HG03520 (cell line): ENCODE measurements at regions not wholly inside any gene's neighbourhood (a gene's known extent, or its start where the extent isn't known, plus 50 kb on each side); places are given as distances from the start of the nearest gene placed in this dataset.

Source experiments
- ATAC-seq: cut with Tn5 transposase; IDR thresholded peaks from one replicate; pipeline ENCODE4 v1.9.1; 2021; ENCODE audit warnings: mild to moderate bottlenecking, moderate library complexity; ENCODE audit not compliant: unreplicated experiment

DNA sequence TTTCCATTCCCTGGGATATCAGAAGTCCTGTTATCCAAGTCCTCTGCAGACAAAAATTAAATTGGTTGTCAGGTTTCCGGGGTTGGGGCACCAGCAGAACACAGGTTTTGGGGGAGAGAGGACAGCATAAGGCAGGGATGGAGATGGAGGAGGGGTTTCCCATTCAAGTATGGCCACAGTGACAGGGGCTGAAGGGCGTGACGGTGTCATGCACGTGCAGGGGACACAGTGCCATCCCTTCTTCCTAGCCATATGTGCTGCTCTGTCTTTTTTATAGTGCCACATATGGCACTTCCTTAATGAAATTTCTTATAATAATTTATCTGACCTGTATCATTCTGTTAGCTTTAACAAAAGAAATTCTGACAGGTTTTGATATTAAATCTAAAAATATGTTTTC lies 259.2 kb downstream of the PTEN start:
- ATAC-seq: no peak

GRCh38 chr10:88125766-88126165 lies 262.3 kb downstream of the PTEN start:
- ATAC-seq: no peak

DNA sequence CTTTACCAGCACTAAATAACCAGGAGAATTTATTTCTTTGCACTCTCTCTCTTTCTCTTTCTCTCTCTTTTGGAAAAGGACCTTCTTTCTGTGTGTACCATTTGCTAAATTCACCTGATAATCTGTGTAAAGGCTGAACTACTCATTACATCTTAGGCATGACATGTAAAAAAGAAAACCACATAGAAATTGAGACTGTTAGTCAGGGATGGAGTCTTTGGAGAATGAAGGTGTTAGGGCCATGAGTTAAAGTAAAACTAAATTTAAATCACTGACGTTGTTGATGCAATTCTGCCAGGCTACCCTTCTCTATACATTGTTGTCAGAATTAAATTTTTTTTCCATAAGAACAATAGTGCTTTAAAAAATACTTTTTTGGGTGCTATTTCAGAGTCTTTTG lies 263.3 kb downstream of the PTEN start:
- ATAC-seq: no peak

DNA sequence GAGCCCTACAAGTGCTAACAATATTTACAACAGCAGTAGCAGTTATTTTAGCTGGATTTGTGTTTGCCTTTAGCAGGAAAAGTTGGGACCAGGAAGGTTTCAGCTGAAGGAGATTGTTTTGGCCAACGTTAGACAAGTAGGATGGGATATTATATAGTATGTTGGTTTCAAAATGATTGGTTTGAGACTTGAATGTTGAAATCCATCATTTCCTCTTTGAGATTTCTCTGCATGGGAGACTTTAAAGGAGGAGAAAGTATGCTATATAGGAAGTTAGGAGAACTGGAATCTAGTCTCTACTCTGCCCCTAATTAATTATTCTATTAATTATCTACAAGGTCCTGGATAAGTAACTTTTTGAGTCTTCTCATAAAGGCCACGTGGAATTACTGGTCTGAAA lies 263.8 kb downstream of the PTEN start:
- no peak for ATAC-seq

GRCh38 chr10:88127766-88128165 lies 264.3 kb downstream of the PTEN start:
- ATAC-seq: no peak

DNA sequence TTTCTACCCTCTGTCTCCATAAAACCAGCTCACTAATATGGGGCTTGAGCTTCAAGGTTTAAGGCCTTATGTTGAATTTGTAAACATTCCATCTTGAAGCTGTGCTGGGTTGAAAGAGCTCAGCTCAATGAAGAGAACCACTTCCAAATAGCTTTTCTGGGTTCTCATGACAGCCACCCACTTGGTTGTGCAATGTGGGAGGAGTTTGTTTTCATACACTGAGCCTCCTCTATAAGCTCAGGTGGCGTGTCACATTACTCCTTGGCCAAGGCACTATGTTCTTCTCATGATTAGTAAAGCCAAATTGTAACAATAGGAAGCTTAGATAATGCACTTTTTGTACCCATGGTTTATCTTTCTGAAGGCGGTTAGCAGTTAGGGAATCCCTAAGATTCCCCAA lies 265.6 kb downstream of the PTEN start:
- ATAC-seq: no peak

GRCh38 chr10:88130912-88131311 lies 267.5 kb downstream of the PTEN start:
- no peak for ATAC-seq

- ATAC-seq: no peak
These were observed 268.2 kb downstream of the PTEN start for GRCh38 chr10:88131511-88132139.

- ATAC-seq: no peak
These were observed 273.3 kb downstream of the PTEN start for GRCh38 chr10:88136712-88137111.

DNA sequence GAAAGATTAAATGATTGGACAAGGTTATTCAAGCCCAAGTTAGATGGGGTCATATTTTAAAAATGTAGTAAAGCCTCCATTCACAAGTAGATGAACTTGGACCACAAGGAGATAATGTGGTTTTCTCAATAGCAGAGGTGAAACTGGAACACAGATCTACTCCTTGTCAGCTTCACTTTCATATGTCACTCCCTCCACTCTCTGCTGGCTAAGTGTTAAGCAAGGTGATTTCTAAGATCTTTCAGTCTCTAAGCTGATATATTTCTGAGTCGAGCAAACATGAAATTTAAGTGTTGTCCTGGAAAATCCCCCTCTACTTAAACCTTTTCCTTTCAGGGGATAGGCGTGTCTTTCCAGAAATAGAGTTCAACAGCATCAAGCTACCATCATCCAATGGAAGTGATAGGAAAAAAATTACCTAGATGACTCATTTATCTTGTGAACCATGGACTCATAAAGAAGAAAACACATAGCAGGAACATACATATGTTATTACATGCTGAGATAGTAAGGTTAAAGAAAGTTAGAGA lies 275.0 kb downstream of the PTEN start:
- ATAC-seq: peak; percentile 93

DNA sequence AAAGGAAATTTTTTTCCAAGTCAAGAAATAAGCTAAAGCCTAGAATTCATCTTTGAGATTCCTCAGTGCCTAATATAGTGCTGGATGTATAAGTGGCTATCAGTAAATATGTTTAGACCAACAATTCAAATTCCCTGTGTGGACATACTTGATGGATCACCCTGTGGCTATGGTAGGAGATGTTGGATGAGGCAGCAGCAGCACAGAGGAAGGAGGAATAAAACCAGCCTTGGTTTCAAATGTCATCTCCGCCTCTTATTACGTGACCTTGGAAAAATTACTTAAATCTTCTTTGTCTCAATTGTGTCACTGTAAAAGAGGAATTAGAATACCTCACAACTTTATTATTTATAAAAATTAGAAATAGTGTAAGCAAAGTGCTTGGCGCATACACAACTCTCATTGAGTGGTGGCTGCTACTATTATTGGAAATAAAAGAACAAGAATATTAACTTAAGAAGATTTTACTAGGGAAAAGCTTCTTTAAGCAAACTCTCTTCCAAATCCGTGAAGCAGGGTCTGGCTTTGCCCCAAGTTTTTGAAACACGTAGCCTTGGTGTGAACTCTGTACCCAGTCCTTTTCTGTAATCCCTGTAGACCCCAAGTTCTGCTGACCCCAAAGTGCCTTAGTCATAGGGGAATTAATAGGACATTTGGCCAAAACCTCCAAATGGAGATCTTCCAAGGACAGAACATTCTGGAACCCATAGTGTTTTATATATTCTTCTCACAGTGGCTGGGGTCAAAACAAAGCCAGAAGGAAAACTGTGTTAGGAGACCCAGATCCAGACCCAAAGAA lies 283.8 kb downstream of the PTEN start:
- ATAC-seq: no peak

DNA sequence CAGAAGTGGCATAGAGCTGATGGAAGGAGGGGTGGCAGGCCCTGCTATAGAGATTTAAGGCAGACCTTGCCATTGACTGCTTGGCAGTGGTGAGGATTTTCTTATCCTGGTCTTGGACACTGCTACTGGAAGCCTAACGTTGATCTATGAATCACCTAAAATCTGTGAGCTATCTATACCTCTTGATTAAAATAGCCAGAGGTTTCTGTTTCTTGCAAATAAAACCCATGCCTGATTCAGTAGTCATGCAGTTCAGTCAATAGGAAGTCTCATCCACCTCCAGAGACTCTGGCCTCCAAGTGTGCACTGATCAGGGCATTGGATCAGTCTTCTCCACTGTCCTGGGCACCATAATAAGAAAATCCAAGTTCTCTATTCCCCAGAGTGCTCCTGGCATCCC lies 286.5 kb downstream of the PTEN start:
- ATAC-seq: no peak

- ATAC-seq: no peak
These were observed 286.9 kb downstream of the PTEN start for GRCh38 chr10:88150339-88150738.

DNA sequence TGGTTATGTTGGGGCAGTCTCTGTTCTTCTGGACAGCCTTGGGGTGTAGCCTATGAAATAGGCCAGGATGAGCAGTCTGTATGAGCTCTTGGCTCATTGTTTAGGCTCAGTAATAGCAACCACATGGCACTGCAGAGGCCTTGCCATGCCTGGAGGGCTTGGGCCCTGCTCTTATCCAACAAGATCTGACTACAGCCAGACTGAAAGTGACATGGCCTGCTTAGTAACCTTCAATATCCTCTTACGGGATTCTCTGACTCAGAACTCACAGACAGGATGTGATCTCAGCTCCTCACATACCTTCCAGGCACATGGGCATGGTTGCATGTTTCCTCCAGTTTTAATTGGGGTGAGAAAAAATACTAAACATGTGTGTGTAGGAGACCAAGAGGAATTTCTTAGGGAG lies 289.3 kb downstream of the PTEN start:
- ATAC-seq: no peak

GRCh38 chr10:88154596-88155250 lies 291.3 kb downstream of the PTEN start:
- ATAC-seq: no peak

DNA sequence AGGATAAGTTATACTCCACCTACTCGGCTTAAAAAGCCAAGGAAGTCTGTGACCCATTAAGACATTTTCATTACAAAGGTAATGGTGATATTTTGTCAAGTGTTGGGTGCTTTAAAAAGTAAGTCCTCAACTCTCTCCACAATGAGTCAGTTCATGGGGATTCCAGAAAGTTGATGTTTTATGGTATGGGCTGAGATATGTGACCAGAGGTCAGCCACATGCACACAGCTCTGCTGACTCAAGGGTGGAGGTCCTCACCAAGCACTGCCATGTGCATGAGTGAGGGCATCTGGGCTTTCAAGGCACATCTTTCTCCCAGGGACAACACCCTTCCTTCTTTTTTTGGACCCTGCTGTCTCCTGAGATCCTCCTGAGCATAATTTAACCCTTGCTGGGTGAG lies 292.9 kb downstream of the PTEN start:
- no peak for ATAC-seq

DNA sequence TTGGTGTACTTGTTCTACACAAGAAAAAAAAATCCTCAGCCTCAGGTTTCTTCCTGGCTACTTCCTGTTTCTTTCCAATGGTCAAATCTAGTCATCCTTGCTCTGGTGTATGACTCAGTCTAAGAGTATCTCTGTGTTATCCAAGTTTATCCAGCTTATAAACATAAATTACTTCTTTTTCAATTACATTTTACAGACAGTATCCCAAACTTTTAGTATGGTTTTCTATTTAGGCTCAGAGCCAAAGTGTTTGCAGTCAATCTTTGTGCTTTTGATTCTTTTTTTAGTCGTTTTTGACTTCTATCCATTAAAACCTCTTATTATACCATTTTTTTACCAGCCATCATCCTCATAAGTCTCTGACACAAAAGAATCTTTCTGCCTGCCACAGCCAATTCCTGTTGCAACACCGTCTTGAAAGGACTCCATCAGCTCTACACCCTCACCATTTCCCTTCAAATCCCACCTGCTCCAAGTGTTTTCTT lies 294.6 kb downstream of the PTEN start:
- ATAC-seq: no peak

DNA sequence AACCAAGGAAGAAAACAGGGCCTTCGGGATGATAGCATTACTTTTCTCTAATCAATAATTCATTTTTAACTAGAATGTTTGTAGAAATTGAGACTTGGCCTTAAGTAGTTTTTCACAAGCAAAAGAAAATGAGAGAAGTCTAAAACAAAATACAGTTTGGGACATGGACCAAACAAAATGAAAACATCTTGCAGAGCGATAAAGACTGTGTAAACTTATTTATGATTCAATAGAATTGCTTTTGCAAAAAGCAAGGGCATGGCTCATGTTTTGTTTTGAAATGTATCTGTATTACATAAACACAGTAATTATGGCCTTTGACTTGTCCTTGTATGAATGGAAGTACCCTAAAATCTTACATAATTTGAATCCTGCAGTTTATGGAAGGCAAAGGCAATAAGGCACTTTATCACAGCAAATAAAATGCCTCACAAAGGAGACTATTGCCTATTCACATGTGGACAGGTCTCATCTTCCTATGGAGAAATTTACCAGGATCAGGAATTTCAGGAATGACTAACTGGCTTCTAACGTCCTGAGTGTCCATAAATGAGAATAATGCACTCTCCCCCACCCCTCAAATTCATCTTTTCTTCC lies 295.2 kb downstream of the PTEN start:
- no peak for ATAC-seq

GRCh38 chr10:88159127-88159829 lies 295.9 kb downstream of the PTEN start:
- no peak for ATAC-seq

DNA sequence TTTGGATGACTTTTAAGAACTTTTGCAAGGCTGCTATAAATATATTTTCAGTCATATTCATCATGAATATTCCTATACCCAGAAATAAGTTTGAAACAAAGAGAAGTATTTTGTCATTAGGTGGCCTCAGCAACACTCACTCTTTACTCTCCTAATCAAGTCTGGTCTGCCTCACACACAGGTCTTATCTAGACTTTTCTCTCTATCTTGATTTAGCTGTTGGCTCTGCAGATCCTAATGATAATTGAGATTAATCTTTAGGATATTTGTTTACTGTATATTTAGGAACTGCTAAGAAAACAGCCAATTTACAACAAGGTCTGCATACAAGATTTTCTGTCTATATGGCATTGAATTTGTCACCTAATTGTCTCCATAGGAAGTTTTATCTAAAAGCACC lies 297.6 kb downstream of the PTEN start:
- ATAC-seq: no peak

DNA sequence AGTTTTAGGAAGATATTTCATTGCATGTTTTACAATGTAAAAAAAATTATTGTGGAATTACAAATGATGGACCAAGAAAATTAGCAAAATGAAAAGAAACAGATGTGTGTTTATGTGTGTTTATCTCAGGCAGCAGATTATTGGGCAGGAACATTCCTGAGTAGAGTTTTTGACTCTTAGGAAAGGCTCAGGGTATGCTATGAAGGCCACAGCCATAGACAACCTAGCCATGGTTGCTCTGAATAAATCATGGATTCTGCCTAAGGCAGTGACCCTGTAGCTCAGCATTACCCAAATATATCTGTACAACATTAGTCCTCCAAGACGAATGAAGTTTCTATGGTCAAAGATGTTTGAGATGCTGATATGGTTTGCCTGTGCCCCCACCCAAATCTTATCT lies 298.3 kb downstream of the PTEN start:
- ATAC-seq: no peak
